Naive B cell (primary cell): ENCODE measurements at regions not wholly inside any gene's neighbourhood (a gene's known extent, or its start where the extent isn't known, plus 50 kb on each side); places are given as distances from the start of the nearest gene placed in this dataset.

Experiments used
- ATAC-seq, 2 donors: fragments of 150-1000 bp; cut with Tn5 transposase; 2 replicates each; pipeline ENCODE4 v1.10.0; 2021; ENCODE audit warnings: low read depth in 2 of 2, mild to moderate bottlenecking in 2 of 2, moderate library complexity in 2 of 2
- DNase-seq: peaks from one replicate; pipeline ENCODE4 v3.0.0; 2022
- H3K27ac Mint-ChIP-seq, 6 donors: one replicate each; pipeline ENCODE4 v1.8.0; 2020 to 2022; ENCODE audit warnings: mild to moderate bottlenecking in 6 of 6, mixed read lengths in 6 of 6, moderate library complexity in 5 of 6, inconsistent platforms in 2 of 6
- H3K27me3 Mint-ChIP-seq, 3 donors: one replicate each; pipeline ENCODE4 v1.8.0; 2021 to 2022; ENCODE audit warnings: mixed read lengths in 3 of 3, mild to moderate bottlenecking in 1 of 3
- H3K36me3 Mint-ChIP-seq, 2 donors: one replicate each; pipeline ENCODE4 v1.8.0; 2020 to 2022; ENCODE audit warnings: mixed read lengths in 2 of 2, inconsistent platforms in 1 of 2, mild to moderate bottlenecking in 1 of 2
- H3K4me1 Mint-ChIP-seq, 3 donors: one replicate each; pipeline ENCODE4 v1.8.0; 2020 to 2022; ENCODE audit warnings: mixed read lengths in 3 of 3, inconsistent platforms in 1 of 3, mild to moderate bottlenecking in 1 of 3, moderate library complexity in 1 of 3
- H3K4me3 Mint-ChIP-seq, 8 donors: one replicate each; pipeline ENCODE4 v1.8.0; 2020 to 2022; ENCODE audit warnings: mild to moderate bottlenecking in 8 of 8, mixed read lengths in 8 of 8, moderate library complexity in 8 of 8, inconsistent platforms in 2 of 8
- H3K9me3 Mint-ChIP-seq, 7 donors: one replicate each; pipeline ENCODE4 v1.8.0; 2020 to 2022; ENCODE audit warnings: mixed read lengths in 7 of 7, mild to moderate bottlenecking in 5 of 7, inconsistent platforms in 2 of 7, moderate library complexity in 1 of 7

GRCh38 chr19:28736528-28736927, 476.4 kb downstream of the UQCRFS1 start:
- DNase-seq (no peak), ATAC-seq (no peak)
- Mint-ChIP-seq H3K27ac (no peak overlapping the region), H3K4me3 (no peak overlapping the region), H3K27me3 (peaks cover 0 to 20% (median 0%) of the 10 kb centered on the region in 3 donors), H3K4me1 (no peaks in the 10 kb centered on the region), H3K36me3 (peaks cover 0 to 3% of the 10 kb centered on the region in 2 donors), H3K9me3 (peaks cover 0 to 6% (median 4%) of the 10 kb centered on the region in 7 donors)

GRCh38 chr19:28731577-28731976, 481.4 kb downstream of the UQCRFS1 start:
- Mint-ChIP-seq H3K4me1 (peaks cover 0 to 5% (median 0%) of the 10 kb centered on the region in 3 donors), H3K9me3 (peaks cover 0 to 15% (median 8%) of the 10 kb centered on the region in 7 donors), H3K27ac (no peak overlapping the region), H3K36me3 (peaks cover 0 to 3% of the 10 kb centered on the region in 2 donors), H3K4me3 (no peak overlapping the region), H3K27me3 (peaks cover 25 to 34% (median 30%) of the 10 kb centered on the region in 3 donors)
- ATAC-seq, result no peak
- DNase-seq, result no peak

GRCh38 chr19:28730791-28731512, 482.0 kb downstream of the UQCRFS1 start:
- Mint-ChIP-seq H3K36me3 (peaks cover 0 to 3% of the 10 kb centered on the region in 2 donors), H3K4me3 (no peak overlapping the region), H3K4me1 (peaks cover 0 to 5% (median 0%) of the 10 kb centered on the region in 3 donors), H3K27ac (no peak overlapping the region), H3K27me3 (peaks cover 32 to 40% (median 36%) of the 10 kb centered on the region in 3 donors), H3K9me3 (peaks cover 0 to 21% (median 9%) of the 10 kb centered on the region in 7 donors)
- no peak for ATAC-seq
- DNase-seq, result no peak

GRCh38 chr19:28727480-28728159, 485.3 kb downstream of the UQCRFS1 start:
- no peak overlapping the region for H3K27ac Mint-ChIP-seq
- peaks cover 42 to 50% (median 50%) of the 10 kb centered on the region in 3 donors for H3K27me3 Mint-ChIP-seq
- peak overlapping the region in 3 of 8 donors; percentile 11 to 45 (median 29) for H3K4me3 Mint-ChIP-seq
- H3K4me1 Mint-ChIP-seq, result peaks cover 0 to 5% (median 0%) of the 10 kb centered on the region in 3 donors
- DNase-seq (no peak), ATAC-seq (no peak)
- peaks cover 0 to 27% (median 9%) of the 10 kb centered on the region in 7 donors for H3K9me3 Mint-ChIP-seq
- H3K36me3 Mint-ChIP-seq, result no peaks in the 10 kb centered on the region

GRCh38 chr19:28726533-28727479, 486.1 kb downstream of the UQCRFS1 start:
- ATAC-seq, result no peak
- Mint-ChIP-seq H3K9me3 (peaks cover 0 to 24% (median 6%) of the 10 kb centered on the region in 7 donors), H3K36me3 (no peaks in the 10 kb centered on the region), H3K4me1 (peaks cover 0 to 5% (median 0%) of the 10 kb centered on the region in 3 donors), H3K4me3 (peak overlapping the region in 1 of 8 donors; percentile 4), H3K27me3 (peaks cover 45 to 50% (median 48%) of the 10 kb centered on the region in 3 donors), H3K27ac (no peak overlapping the region)
- DNase-seq, result no peak

GRCh38 chr19:28718909-28719308, 494.0 kb downstream of the UQCRFS1 start:
- Mint-ChIP-seq H3K27me3 (peaks cover 9 to 14% (median 10%) of the 10 kb centered on the region in 3 donors), H3K36me3 (no peaks in the 10 kb centered on the region), H3K4me1 (no peaks in the 10 kb centered on the region), H3K4me3 (no peak overlapping the region), H3K9me3 (peaks cover 0 to 5% (median 3%) of the 10 kb centered on the region in 7 donors), H3K27ac (no peak overlapping the region)
- no peak for ATAC-seq
- DNase-seq, result no peak

- no peak overlapping the region for H3K27ac Mint-ChIP-seq
- H3K36me3 Mint-ChIP-seq, result no peaks in the 10 kb centered on the region
- DNase-seq, result no peak
- no peak overlapping the region for H3K4me3 Mint-ChIP-seq
- no peak for ATAC-seq
- peaks cover 0 to 4% (median 0%) of the 10 kb centered on the region in 7 donors for H3K9me3 Mint-ChIP-seq
- H3K4me1 Mint-ChIP-seq, result no peaks in the 10 kb centered on the region
- peaks cover 0 to 14% (median 4%) of the 10 kb centered on the region in 3 donors for H3K27me3 Mint-ChIP-seq
Measured at GRCh38 chr19:28715157-28715556, 497.8 kb downstream of the UQCRFS1 start.

GRCh38 chr19:28711411-28711810, 501.5 kb downstream of the UQCRFS1 start:
- H3K4me1 Mint-ChIP-seq, result no peaks in the 10 kb centered on the region
- no peak overlapping the region for H3K27ac Mint-ChIP-seq
- H3K27me3 Mint-ChIP-seq, result peaks cover 0 to 14% (median 4%) of the 10 kb centered on the region in 3 donors
- no peak overlapping the region for H3K4me3 Mint-ChIP-seq
- ATAC-seq, result no peak
- H3K9me3 Mint-ChIP-seq, result no peaks in the 10 kb centered on the region
- no peak for DNase-seq
- no peaks in the 10 kb centered on the region for H3K36me3 Mint-ChIP-seq

- Mint-ChIP-seq H3K4me1 (no peaks in the 10 kb centered on the region), H3K9me3 (no peaks in the 10 kb centered on the region), H3K27ac (no peak overlapping the region), H3K4me3 (no peak overlapping the region), H3K27me3 (peaks cover 0 to 8% (median 4%) of the 10 kb centered on the region in 3 donors), H3K36me3 (no peaks in the 10 kb centered on the region)
- peak; percentile 27 for DNase-seq
- ATAC-seq, result no peak
Measured at GRCh38 chr19:28710278-28710677, 502.7 kb downstream of the UQCRFS1 start.

- Mint-ChIP-seq H3K36me3 (no peaks in the 10 kb centered on the region), H3K4me1 (no peaks in the 10 kb centered on the region), H3K4me3 (no peak overlapping the region), H3K9me3 (no peaks in the 10 kb centered on the region), H3K27me3 (no peaks in the 10 kb centered on the region), H3K27ac (no peak overlapping the region)
- ATAC-seq (no peak), DNase-seq (no peak)
Measured at GRCh38 chr19:28706693-28707092, 506.3 kb downstream of the UQCRFS1 start.

GRCh38 chr19:28705008-28705407, 507.9 kb downstream of the UQCRFS1 start:
- no peak for DNase-seq
- peaks cover 0 to under 1% (median 0%) of the 10 kb centered on the region in 3 donors for H3K27me3 Mint-ChIP-seq
- no peak for ATAC-seq
- H3K27ac Mint-ChIP-seq, result no peak overlapping the region
- H3K36me3 Mint-ChIP-seq, result no peaks in the 10 kb centered on the region
- H3K9me3 Mint-ChIP-seq, result no peaks in the 10 kb centered on the region
- no peak overlapping the region for H3K4me3 Mint-ChIP-seq
- H3K4me1 Mint-ChIP-seq, result no peaks in the 10 kb centered on the region

GRCh38 chr19:28703400-28703956, 509.5 kb downstream of the UQCRFS1 start:
- no peaks in the 10 kb centered on the region for H3K4me1 Mint-ChIP-seq
- no peak for ATAC-seq
- no peaks in the 10 kb centered on the region for H3K36me3 Mint-ChIP-seq
- no peak overlapping the region for H3K4me3 Mint-ChIP-seq
- peaks cover 0 to 9% (median 0%) of the 10 kb centered on the region in 3 donors for H3K27me3 Mint-ChIP-seq
- no peak for DNase-seq
- peak overlapping the region in 1 of 6 donors; percentile 12 for H3K27ac Mint-ChIP-seq
- H3K9me3 Mint-ChIP-seq, result no peaks in the 10 kb centered on the region

GRCh38 chr19:28701491-28701890, 511.5 kb downstream of the UQCRFS1 start:
- Mint-ChIP-seq H3K4me3 (no peak overlapping the region), H3K9me3 (peaks cover 0 to 2% (median 0%) of the 10 kb centered on the region in 7 donors), H3K27me3 (peaks cover 0 to 20% (median 0%) of the 10 kb centered on the region in 3 donors), H3K36me3 (no peaks in the 10 kb centered on the region), H3K27ac (no peak overlapping the region), H3K4me1 (no peaks in the 10 kb centered on the region)
- no peak for DNase-seq
- no peak for ATAC-seq
